ENCODE measurements at regions not wholly inside any gene's neighbourhood (a gene's known extent, or its start where the extent isn't known, plus 50 kb on each side); places are given as distances from the start of the nearest gene placed in this dataset.

GRCh38 chr7:136717910-136718557 lies 150.4 kb upstream of the CHRM2 start:
- DNase-seq (ENCODE audit: low spot score): no peak
- CTCF ChIA-PET: no interaction called here
- POLR2A ChIA-PET (ENCODE audit: low non-redundant PET): interaction anchor here (0.6 kb wide), 1 partner anchor 437 kb away, joined by 9 read pairs; no protein-coding TSS in a partner anchor

GRCh38 chr7:136714062-136714461 lies 154.4 kb upstream of the CHRM2 start:
- DNase-seq (ENCODE audit: low spot score): no peak
- no peak overlapping the region for H3K27ac ChIP-seq
- no peak for TF ChIP-seq CTCF (conservative IDR thresholded peaks at IDR 0.05; ENCODE audit: low read depth)
- CTCF ChIA-PET: no interaction called here
- POLR2A ChIA-PET (ENCODE audit: low non-redundant PET): no interaction called here

More at GRCh38 chr7:136717910-136718557, 150.4 kb upstream of the CHRM2 start:
- no peak overlapping the region for H3K27ac ChIP-seq
- TF ChIP-seq CTCF (conservative IDR thresholded peaks at IDR 0.05; ENCODE audit: low read depth): no peak

- DNase-seq (ENCODE audit: low spot score): no peak
These were observed 157.7 kb upstream of the CHRM2 start for GRCh38 chr7:136710751-136711150.

GRCh38 chr7:136709876-136710275 lies 158.6 kb upstream of the CHRM2 start:
- CTCF ChIA-PET: no interaction called here
- POLR2A ChIA-PET (ENCODE audit: low non-redundant PET): no interaction called here
- TF ChIP-seq CTCF (conservative IDR thresholded peaks at IDR 0.05; ENCODE audit: low read depth): no peak
- no peak overlapping the region for H3K27ac ChIP-seq
- DNase-seq (ENCODE audit: low spot score): no peak

More at GRCh38 chr7:136710751-136711150, 157.7 kb upstream of the CHRM2 start:
- no peak for TF ChIP-seq CTCF (conservative IDR thresholded peaks at IDR 0.05; ENCODE audit: low read depth)
- ChIA-PET CTCF (no interaction called here), POLR2A (ENCODE audit: low non-redundant PET) (no interaction called here)
- H3K27ac ChIP-seq: no peak overlapping the region

- no peak for DNase-seq (ENCODE audit: low spot score)
- POLR2A ChIA-PET (ENCODE audit: low non-redundant PET): no interaction called here
- CTCF ChIA-PET: no interaction called here
- no peak for TF ChIP-seq CTCF (conservative IDR thresholded peaks at IDR 0.05; ENCODE audit: low read depth)
- H3K27ac ChIP-seq: no peak overlapping the region
These were observed 165.5 kb upstream of the CHRM2 start for GRCh38 chr7:136702913-136703312.

GRCh38 chr7:136698977-136699376 lies 169.5 kb upstream of the CHRM2 start:
- no peak for DNase-seq (ENCODE audit: low spot score)
- POLR2A ChIA-PET (ENCODE audit: low non-redundant PET): no interaction called here
- CTCF ChIA-PET: no interaction called here
- no peak overlapping the region for H3K27ac ChIP-seq
- no peak for TF ChIP-seq CTCF (conservative IDR thresholded peaks at IDR 0.05; ENCODE audit: low read depth)

All from RWPE1 (cell line).